ENCODE measurements at regions not wholly inside any gene's neighbourhood (a gene's known extent, or its start where the extent isn't known, plus 50 kb on each side); places are given as distances from the start of the nearest gene placed in this dataset.

DNA sequence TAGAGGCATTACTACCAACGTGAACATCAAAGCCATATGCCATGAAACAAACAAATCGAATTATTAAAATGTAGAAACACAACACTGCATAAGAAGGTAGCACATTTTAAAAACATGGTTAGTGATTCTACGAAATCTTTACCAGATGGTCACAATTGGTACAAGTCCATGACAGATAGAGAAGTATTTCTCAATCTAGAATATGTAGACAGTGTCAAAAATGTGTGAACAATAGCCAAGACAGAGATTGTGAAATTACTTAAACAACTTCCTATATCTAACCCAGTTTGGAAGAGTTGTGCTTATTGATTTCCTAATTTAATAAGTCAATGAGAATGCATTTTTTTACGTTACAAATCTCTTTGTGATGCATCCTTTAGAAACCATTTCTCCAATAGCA lies 1121.6 kb downstream of the MAT2B start:
- TF ChIP-seq CTCF (IDR thresholded peaks at IDR 0.05; ENCODE audit: insufficient read depth, low read length, poor library complexity, severe bottlenecking) (no peak), EZH2phosphoT487 (conservative IDR thresholded peaks at IDR 0.05; ENCODE audit: low read length) (no peak)

Measured in SU-DHL-6 (cell line).